ENCODE measurements at regions not wholly inside any gene's neighbourhood (a gene's known extent, or its start where the extent isn't known, plus 50 kb on each side); places are given as distances from the start of the nearest gene placed in this dataset.
A peak's percentile ranks its signal among the peaks of the same experiment; 100 is the strongest.

- Histone ChIP-seq H3K4me1 (ENCODE audit: low read depth, poor library complexity, severe bottlenecking) (no peaks in the 10 kb centered on the region), H3K27me3 (ENCODE audit: insufficient read depth, low read depth) (no peaks in the 10 kb centered on the region), H3K9ac (no peak overlapping the region), H4K20me1 (ENCODE audit: insufficient read depth) (no peaks in the 10 kb centered on the region), H2AFZ (ENCODE audit: low read depth) (no peak overlapping the region), H3K36me3 (ENCODE audit: insufficient read depth) (no peaks in the 10 kb centered on the region), H3K79me2 (ENCODE audit: insufficient read depth, low read depth) (no peaks in the 10 kb centered on the region), H3K4me3 (IDR thresholded peaks at IDR 0.05; ENCODE audit: insufficient read depth, low read depth, low read length) (no peak overlapping the region), H3K27ac (no peak overlapping the region), H3K4me2 (no peak overlapping the region)
- no peak for TF ChIP-seq CTCF (conservative IDR thresholded peaks at IDR 0.05; ENCODE audit: low read depth, low read length)
These were observed 324.1 kb upstream of the SYT4 start for GRCh38 chr18:43601432-43601831.

DNA sequence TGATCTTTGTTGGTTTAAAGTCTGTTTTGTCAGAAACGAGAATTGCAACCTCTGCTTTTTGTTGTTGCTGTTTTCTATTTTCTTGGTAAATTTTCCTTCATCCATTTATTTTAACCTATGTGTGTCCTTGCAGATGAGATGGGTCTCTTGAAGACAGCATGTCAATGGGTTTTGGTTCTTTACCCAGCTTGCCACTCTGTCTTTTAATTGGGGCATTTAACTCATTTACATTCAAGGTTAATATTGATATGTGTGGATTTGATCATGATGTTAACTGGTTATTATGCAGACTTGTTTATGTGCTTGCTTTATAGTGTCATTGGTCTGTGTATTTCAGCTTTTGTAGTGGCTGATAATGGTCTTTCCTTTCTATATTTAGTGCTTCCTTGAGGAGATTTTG is 327.9 kb upstream of the SYT4 start:
- H3K9ac ChIP-seq: no peak overlapping the region
- no peaks in the 10 kb centered on the region for H3K27me3 ChIP-seq (ENCODE audit: insufficient read depth, low read depth)
- H3K27ac ChIP-seq: no peak overlapping the region
- no peak overlapping the region for H3K4me2 ChIP-seq
- no peak overlapping the region for H2AFZ ChIP-seq (ENCODE audit: low read depth)
- H3K4me3 ChIP-seq (IDR thresholded peaks at IDR 0.05; ENCODE audit: insufficient read depth, low read depth, low read length): no peak overlapping the region
- no peaks in the 10 kb centered on the region for H3K79me2 ChIP-seq (ENCODE audit: insufficient read depth, low read depth)
- no peaks in the 10 kb centered on the region for H3K4me1 ChIP-seq (ENCODE audit: low read depth, poor library complexity, severe bottlenecking)
- H4K20me1 ChIP-seq (ENCODE audit: insufficient read depth): no peaks in the 10 kb centered on the region
- no peak for TF ChIP-seq CTCF (conservative IDR thresholded peaks at IDR 0.05; ENCODE audit: low read depth, low read length)
- H3K36me3 ChIP-seq (ENCODE audit: insufficient read depth): no peaks in the 10 kb centered on the region

- Histone ChIP-seq H3K4me3 (IDR thresholded peaks at IDR 0.05; ENCODE audit: insufficient read depth, low read depth, low read length) (no peak overlapping the region), H3K36me3 (ENCODE audit: insufficient read depth) (no peaks in the 10 kb centered on the region), H3K9ac (no peak overlapping the region), H3K27ac (no peak overlapping the region), H3K79me2 (ENCODE audit: insufficient read depth, low read depth) (no peaks in the 10 kb centered on the region), H3K27me3 (ENCODE audit: insufficient read depth, low read depth) (no peaks in the 10 kb centered on the region), H4K20me1 (ENCODE audit: insufficient read depth) (no peaks in the 10 kb centered on the region), H2AFZ (ENCODE audit: low read depth) (no peak overlapping the region), H3K4me1 (ENCODE audit: low read depth, poor library complexity, severe bottlenecking) (no peaks in the 10 kb centered on the region), H3K4me2 (no peak overlapping the region)
- no peak for TF ChIP-seq CTCF (conservative IDR thresholded peaks at IDR 0.05; ENCODE audit: low read depth, low read length)
These were observed 329.5 kb upstream of the SYT4 start for GRCh38 chr18:43606795-43607194.

DNA sequence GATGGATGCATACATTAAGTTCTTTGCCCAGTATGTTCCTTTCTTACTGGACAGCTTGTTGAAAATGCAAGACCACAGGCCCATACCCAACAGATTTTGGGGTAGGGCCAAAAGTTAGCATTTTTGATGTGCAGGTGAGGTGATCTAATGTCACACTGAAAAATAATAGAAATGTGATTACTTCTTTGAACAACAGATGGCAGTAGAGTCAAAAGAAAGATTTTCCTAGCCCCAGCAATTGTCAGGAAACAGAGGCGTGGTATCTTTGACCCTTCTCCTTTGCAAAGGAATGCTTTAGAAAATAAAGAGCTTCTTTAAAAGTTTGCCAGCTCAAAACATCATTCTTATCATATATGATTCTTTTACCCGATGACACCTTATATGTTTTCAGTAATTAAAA is 343.6 kb upstream of the SYT4 start:
- no peak overlapping the region for H3K27ac ChIP-seq
- no peaks in the 10 kb centered on the region for H4K20me1 ChIP-seq (ENCODE audit: insufficient read depth)
- H3K4me3 ChIP-seq (IDR thresholded peaks at IDR 0.05; ENCODE audit: insufficient read depth, low read depth, low read length): no peak overlapping the region
- no peak overlapping the region for H2AFZ ChIP-seq (ENCODE audit: low read depth)
- H3K9ac ChIP-seq: no peak overlapping the region
- H3K4me2 ChIP-seq: no peak overlapping the region
- H3K27me3 ChIP-seq (ENCODE audit: insufficient read depth, low read depth): no peaks in the 10 kb centered on the region
- peak; percentile 83 for TF ChIP-seq CTCF (conservative IDR thresholded peaks at IDR 0.05; ENCODE audit: low read depth, low read length)
- H3K79me2 ChIP-seq (ENCODE audit: insufficient read depth, low read depth): no peaks in the 10 kb centered on the region
- H3K4me1 ChIP-seq (ENCODE audit: low read depth, poor library complexity, severe bottlenecking): no peaks in the 10 kb centered on the region
- H3K36me3 ChIP-seq (ENCODE audit: insufficient read depth): no peaks in the 10 kb centered on the region

DNA sequence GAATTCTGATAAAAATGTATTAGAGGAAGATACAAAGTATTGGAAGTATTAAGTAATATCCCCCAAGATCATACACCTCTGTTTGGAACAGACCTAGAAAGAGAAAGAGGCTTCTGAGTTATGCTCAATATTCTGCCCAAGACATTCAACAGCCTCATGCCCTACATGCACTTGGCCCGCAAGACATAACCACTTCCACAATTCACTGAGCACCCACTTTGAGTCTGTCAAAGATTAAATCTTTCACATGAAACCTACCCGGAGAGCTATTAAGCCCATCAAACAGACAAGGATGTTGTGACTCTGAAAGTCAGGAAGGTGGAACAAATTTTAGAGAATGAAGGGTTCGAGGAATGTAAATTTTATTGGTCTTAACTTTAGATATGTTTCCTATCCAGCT is 344.7 kb upstream of the SYT4 start:
- Histone ChIP-seq H3K27me3 (ENCODE audit: insufficient read depth, low read depth) (no peaks in the 10 kb centered on the region), H2AFZ (ENCODE audit: low read depth) (no peak overlapping the region), H3K9ac (no peak overlapping the region), H3K36me3 (ENCODE audit: insufficient read depth) (no peaks in the 10 kb centered on the region), H3K4me2 (no peak overlapping the region), H3K4me1 (ENCODE audit: low read depth, poor library complexity, severe bottlenecking) (no peaks in the 10 kb centered on the region), H3K4me3 (IDR thresholded peaks at IDR 0.05; ENCODE audit: insufficient read depth, low read depth, low read length) (no peak overlapping the region), H3K79me2 (ENCODE audit: insufficient read depth, low read depth) (no peaks in the 10 kb centered on the region), H3K27ac (no peak overlapping the region), H4K20me1 (ENCODE audit: insufficient read depth) (no peaks in the 10 kb centered on the region)
- TF ChIP-seq CTCF (conservative IDR thresholded peaks at IDR 0.05; ENCODE audit: low read depth, low read length): no peak

Measured in KMS-11 (cell line).